Endothelial cell of umbilical vein (primary cell): ENCODE measurements at regions not wholly inside any gene's neighbourhood (a gene's known extent, or its start where the extent isn't known, plus 50 kb on each side); places are given as distances from the start of the nearest gene placed in this dataset.

Experiments
- BruUV-seq: library from RNA; stranded (reverse); fragments of 400-500 nt; replicated peaks from 2 replicates; lab custom pipeline; 2021; lab: Mats Ljungman, UMichigan
- CTCF ChIA-PET: fragments of 300-600, 350-600 bp; sonication (Branson Sonifier 250); formaldehyde crosslinking; loops from one replicate; lab custom pipeline; 2021; ENCODE audit warnings: antibody characterized with exemption, inconsistent platforms; lab: Charles Lee
- POLR2A ChIA-PET: fragments of 300-600, 350-600 bp; sonication (Branson Sonifier 250); formaldehyde crosslinking; loops from one replicate; lab custom pipeline; 2021; ENCODE audit warnings: antibody characterized with exemption, inconsistent platforms; lab: Charles Lee
- DNase-seq: peaks from one replicate; pipeline ENCODE4 v3.0.0-alpha.2; 2011; ENCODE audit warnings: low read depth, low spot score
- FAIRE-seq: peaks from 2 replicates; lab custom pipeline; 2011; peaks lifted over from hg19 to GRCh38; lab: Jason Lieb, UNC
- H2AFZ ChIP-seq: 2 replicates; pipeline ENCODE4 v1.6.0; 2012; ENCODE audit warnings: low read depth, low read length, control low read depth, inconsistent platforms
- H3K27ac ChIP-seq: 2 replicates; pipeline ENCODE4 v1.5.1; 2011; ENCODE audit warnings: low read depth, mild to moderate bottlenecking, control low read depth, low read length, moderate library complexity; ENCODE audit not compliant: insufficient read depth
- H3K27me3 ChIP-seq, 2 experiments: 2 replicates each; pipeline versions ENCODE4 v1.6.0 to v1.6.1; 2011; ENCODE audit warnings: low read length in 2 of 2, mixed read lengths in 1 of 2; ENCODE audit not compliant: control insufficient read depth in 2 of 2, insufficient read depth in 2 of 2
- H3K36me3 ChIP-seq, 2 experiments: 2 replicates in 1 of 2; 3 replicates in 1 of 2; pipeline ENCODE4 v1.5.1; 2011; ENCODE audit warnings: low read length in 2 of 2, mild to moderate bottlenecking in 1 of 2, moderate library complexity in 1 of 2; ENCODE audit not compliant: control insufficient read depth in 2 of 2, insufficient read depth in 2 of 2; ENCODE audit errors: extremely low read depth in 1 of 2
- H3K4me1 ChIP-seq: 3 replicates; pipeline ENCODE4 v1.5.1; 2011; ENCODE audit warnings: mild to moderate bottlenecking, low read length; ENCODE audit not compliant: control insufficient read depth, insufficient read depth; ENCODE audit errors: extremely low read depth
- H3K4me2 ChIP-seq: 2 replicates; pipeline ENCODE4 v1.6.1; 2011; ENCODE audit warnings: low read length, control low read depth, mixed read lengths; ENCODE audit not compliant: insufficient read depth
- H3K4me3 ChIP-seq, 3 experiments: fragments of 200-600 bp in 1 of 3; sonication (generic), shearing (Covaris generic) in 1 of 3; replicated peaks in 1 of 3; 2 replicates each; pipeline ENCODE4 v1.5.1; 2011 to 2016; ENCODE audit warnings: control low read depth in 3 of 3, low read length in 3 of 3, mild to moderate bottlenecking in 2 of 3, inconsistent platforms in 1 of 3, low read depth in 1 of 3, moderate library complexity in 1 of 3; ENCODE audit not compliant: insufficient read depth in 1 of 3
- H3K79me2 ChIP-seq: 2 replicates; pipeline ENCODE4 v1.6.0; 2012; ENCODE audit warnings: low read length, inconsistent platforms; ENCODE audit not compliant: control insufficient read depth, insufficient read depth
- H3K9ac ChIP-seq: replicated peaks from 2 replicates; pipeline ENCODE3; 2011; ENCODE audit warnings: low read length, control low read depth; ENCODE audit not compliant: insufficient read depth; ENCODE audit errors: extremely low read depth
- H3K9me1 ChIP-seq: replicated peaks from 3 replicates; pipeline ENCODE4 v1.6.0; 2011; ENCODE audit warnings: mild to moderate bottlenecking, low read length; ENCODE audit not compliant: control insufficient read depth, insufficient read depth; ENCODE audit errors: extremely low read depth
- H3K9me3 ChIP-seq: replicated peaks from 2 replicates; pipeline ENCODE4 v1.5.1; 2012; ENCODE audit warnings: low read length, inconsistent platforms; ENCODE audit not compliant: control insufficient read depth, insufficient read depth
- H4K20me1 ChIP-seq: replicated peaks from 2 replicates; pipeline ENCODE3; 2011; ENCODE audit warnings: mild to moderate bottlenecking, low read length; ENCODE audit not compliant: control insufficient read depth, insufficient read depth; ENCODE audit errors: extremely low read depth
- EZH2 ChIP-seq: IDR thresholded peaks from 2 replicates; pipeline ENCODE4 v1.6.1; 2012; ENCODE audit warnings: borderline replicate concordance, low read depth, mild to moderate bottlenecking, moderate library complexity, low read length, inconsistent platforms; ENCODE audit not compliant: severe bottlenecking
- FOS ChIP-seq: IDR thresholded peaks from 2 replicates; pipeline ENCODE4 v1.6.1; 2011; ENCODE audit warnings: mild to moderate bottlenecking, low read length, moderate library complexity, borderline replicate concordance; ENCODE audit not compliant: insufficient read depth
- GATA2 ChIP-seq: IDR thresholded peaks from 2 replicates; pipeline ENCODE4 v1.7.0; 2011; ENCODE audit warnings: low read depth, mild to moderate bottlenecking, moderate library complexity, mixed read lengths, low read length; ENCODE audit not compliant: insufficient read length, insufficient read depth
- JUN ChIP-seq: IDR thresholded peaks from 2 replicates; pipeline ENCODE4 v1.6.1; 2011; ENCODE audit warnings: borderline replicate concordance, low read depth; ENCODE audit not compliant: insufficient read length, insufficient read depth
- MYC ChIP-seq: IDR thresholded peaks from one replicate; pipeline ENCODE4 v1.6.1; 2011; ENCODE audit warnings: mild to moderate bottlenecking, low read depth, low read length
- POLR2A ChIP-seq: IDR thresholded peaks from 2 replicates; pipeline ENCODE4 v1.6.1; 2012; ENCODE audit warnings: low read depth, mild to moderate bottlenecking, control low read depth, low read length
- POLR2AphosphoS5 ChIP-seq: IDR thresholded peaks from 2 replicates; pipeline ENCODE4 v1.6.1; 2012; ENCODE audit warnings: low read depth, mild to moderate bottlenecking, control low read depth, low read length, moderate library complexity; ENCODE audit not compliant: insufficient read depth
- dilution Hi-C: fragments of 300-500 bp; cut with MboI; formaldehyde crosslinking; loops from one replicate; pipeline ENCODE4 v1.15.0; 2019; ENCODE audit warnings: low sequenced_read_pairs; ENCODE audit not compliant: extremely low pct_ligation_motif_present
- intact Hi-C: fragments of 100-400 bp; cut with micrococcal nuclease; formaldehyde crosslinking; loops from one replicate; pipeline ENCODE4 v1.10.0; 2022
- TF ChIP-seq, protein P1 (sequence below): IDR thresholded peaks from 2 replicates; pipeline ENCODE4 v1.6.1; 2011; ENCODE audit not compliant: insufficient read depth, insufficient read length
- TF ChIP-seq, protein P2 (sequence below), 2 donors: IDR thresholded peaks; 1 replicate in 1 of 2; 2 replicates in 1 of 2; pipeline ENCODE4 v1.5.1; 2011; ENCODE audit warnings: low read length in 2 of 2, mild to moderate bottlenecking in 2 of 2, moderate library complexity in 2 of 2, control low read depth in 1 of 2, inconsistent platforms in 1 of 2, low read depth in 1 of 2; ENCODE audit not compliant: insufficient read depth in 1 of 2; ENCODE audit errors: extremely low read depth in 1 of 2

DNA sequence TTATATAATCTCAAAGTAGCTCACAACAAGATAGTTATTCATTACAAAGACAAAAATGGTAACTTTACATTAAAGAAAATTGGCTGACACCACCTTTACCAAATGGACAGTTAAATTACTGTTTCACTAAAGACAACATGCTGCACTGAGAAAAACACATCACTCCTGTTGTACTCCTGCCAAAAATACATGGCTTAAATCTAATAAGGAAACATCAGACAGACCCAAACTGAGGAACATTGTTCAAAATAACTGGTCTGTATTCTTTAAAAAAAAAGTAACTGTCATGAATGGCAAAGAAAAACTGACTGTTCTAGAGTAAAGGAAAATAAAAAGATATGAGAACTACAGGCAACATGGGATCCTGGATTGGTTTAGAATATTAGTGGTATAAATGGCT is 151.3 kb upstream of the DCN start:
- intact Hi-C loops (no loop called here), dilution Hi-C loops (no loop called here)
- Histone ChIP-seq H3K9me3 (no peaks in the 10 kb centered on the region), H3K4me1 (no peaks in the 10 kb centered on the region), H3K9me1 (no peaks in the 10 kb centered on the region), H3K27me3 (no peaks in the 10 kb centered on the region), H3K9ac (no peak overlapping the region), H3K4me2 (no peak overlapping the region), H3K36me3 (no peaks in the 10 kb centered on the region), H3K79me2 (no peaks in the 10 kb centered on the region), H4K20me1 (no peaks in the 10 kb centered on the region), H3K27ac (no peak overlapping the region), H3K4me3 (no peak overlapping the region), H2AFZ (no peak overlapping the region)
- TF ChIP-seq, protein P1, sequence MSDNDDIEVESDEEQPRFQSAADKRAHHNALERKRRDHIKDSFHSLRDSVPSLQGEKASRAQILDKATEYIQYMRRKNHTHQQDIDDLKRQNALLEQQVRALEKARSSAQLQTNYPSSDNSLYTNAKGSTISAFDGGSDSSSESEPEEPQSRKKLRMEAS, result no peak
- no peak for TF ChIP-seq POLR2AphosphoS5
- no peak for TF ChIP-seq MYC
- TF ChIP-seq FOS, result no peak
- TF ChIP-seq POLR2A, result no peak
- FAIRE-seq, result no peak
- POLR2A ChIA-PET, result no interaction called here
- BruUV-seq, result no TSS peak
- CTCF ChIA-PET, result interaction anchor here (1.6 kb wide), 1 partner anchor 355 kb away, joined by 7 read pairs; no protein-coding TSS in a partner anchor
- DNase-seq, result no peak

DNA sequence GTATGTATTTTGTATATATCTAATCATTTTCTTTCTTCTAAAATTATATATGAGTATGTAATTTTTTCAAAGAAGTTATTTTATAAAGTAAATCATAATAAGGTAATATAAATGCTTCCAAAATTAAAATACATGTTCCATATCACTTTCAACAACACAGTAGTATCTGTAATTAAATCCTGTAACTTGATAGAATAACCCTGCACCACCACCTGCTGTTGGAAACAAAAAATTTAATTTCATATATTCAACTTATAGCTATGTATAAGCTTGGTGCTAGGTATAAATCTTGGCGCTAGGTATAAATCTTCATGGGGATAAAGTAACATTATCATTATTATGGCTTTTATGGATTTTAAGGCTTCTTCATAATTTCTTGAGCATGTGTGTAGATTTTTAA is 149.7 kb upstream of the DCN start:
- Histone ChIP-seq H3K4me3 (no peak overlapping the region), H3K9me3 (no peaks in the 10 kb centered on the region), H3K79me2 (no peaks in the 10 kb centered on the region), H3K9ac (no peak overlapping the region), H3K4me2 (no peak overlapping the region), H3K36me3 (no peaks in the 10 kb centered on the region), H3K9me1 (no peaks in the 10 kb centered on the region), H3K27ac (no peak overlapping the region), H3K4me1 (no peaks in the 10 kb centered on the region), H2AFZ (no peak overlapping the region), H3K27me3 (no peaks in the 10 kb centered on the region), H4K20me1 (no peaks in the 10 kb centered on the region)
- DNase-seq, result no peak
- no peak for FAIRE-seq
- BruUV-seq, result no TSS peak
- dilution Hi-C loops (no loop called here), intact Hi-C loops (no loop called here)
- no peak for TF ChIP-seq MYC
- no peak for TF ChIP-seq POLR2A
- no peak for TF ChIP-seq JUN
- TF ChIP-seq FOS, result no peak
- TF ChIP-seq, protein P2, sequence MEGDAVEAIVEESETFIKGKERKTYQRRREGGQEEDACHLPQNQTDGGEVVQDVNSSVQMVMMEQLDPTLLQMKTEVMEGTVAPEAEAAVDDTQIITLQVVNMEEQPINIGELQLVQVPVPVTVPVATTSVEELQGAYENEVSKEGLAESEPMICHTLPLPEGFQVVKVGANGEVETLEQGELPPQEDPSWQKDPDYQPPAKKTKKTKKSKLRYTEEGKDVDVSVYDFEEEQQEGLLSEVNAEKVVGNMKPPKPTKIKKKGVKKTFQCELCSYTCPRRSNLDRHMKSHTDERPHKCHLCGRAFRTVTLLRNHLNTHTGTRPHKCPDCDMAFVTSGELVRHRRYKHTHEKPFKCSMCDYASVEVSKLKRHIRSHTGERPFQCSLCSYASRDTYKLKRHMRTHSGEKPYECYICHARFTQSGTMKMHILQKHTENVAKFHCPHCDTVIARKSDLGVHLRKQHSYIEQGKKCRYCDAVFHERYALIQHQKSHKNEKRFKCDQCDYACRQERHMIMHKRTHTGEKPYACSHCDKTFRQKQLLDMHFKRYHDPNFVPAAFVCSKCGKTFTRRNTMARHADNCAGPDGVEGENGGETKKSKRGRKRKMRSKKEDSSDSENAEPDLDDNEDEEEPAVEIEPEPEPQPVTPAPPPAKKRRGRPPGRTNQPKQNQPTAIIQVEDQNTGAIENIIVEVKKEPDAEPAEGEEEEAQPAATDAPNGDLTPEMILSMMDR (IDR thresholded peaks at IDR 0.05; ENCODE audit: extremely low read depth in 1 of 2, insufficient read depth in 1 of 2, low read depth in 1 of 2, low read length in 2 of 2), result no peak
- TF ChIP-seq, protein P1, result no peak
- TF ChIP-seq EZH2, result no peak
- no peak for TF ChIP-seq POLR2AphosphoS5
- TF ChIP-seq GATA2, result no peak
- ChIA-PET CTCF (interaction anchor here (0.6 to 1.6 kb wide), 9 partner anchors 155 to 387 kb away, joined by 3 to 10 read pairs (median 4); no protein-coding TSS in a partner anchor), POLR2A (no interaction called here)
